ENCODE measurements at regions not wholly inside any gene's neighbourhood (a gene's known extent, or its start where the extent isn't known, plus 50 kb on each side); places are given as distances from the start of the nearest gene placed in this dataset.

DNA sequence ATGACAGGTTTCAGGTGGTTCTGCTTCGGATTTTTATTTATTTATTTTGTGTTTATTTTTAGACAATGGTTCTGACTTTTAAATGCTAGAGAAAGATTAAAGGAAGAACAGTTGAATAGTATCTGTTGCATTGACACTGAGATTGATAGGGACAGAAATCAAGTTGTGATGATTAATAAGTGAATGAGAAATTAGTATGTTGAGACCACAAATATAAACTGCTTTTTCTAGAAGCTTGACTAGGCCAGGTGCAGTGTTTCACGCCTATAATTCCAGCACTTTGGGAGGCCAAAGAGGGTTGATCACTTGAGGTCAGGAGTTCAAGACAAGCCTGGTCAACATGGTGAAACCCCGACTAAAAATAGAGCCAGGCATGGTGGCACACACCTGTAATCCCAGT is 65.1 kb upstream of the TNRC6B start:
- Histone ChIP-seq H3K79me2 (ENCODE audit: low read length) (peaks cover 23% of the 10 kb centered on the region; the same call in 1 of the 2 replicates), H3K4me2 (ENCODE audit: low read depth, low read length) (no peak overlapping the region), H3K9ac (ENCODE audit: low read length) (no peak overlapping the region), H3K4me1 (ENCODE audit: low read length) (no peaks in the 10 kb centered on the region), H3K9me3 (replicated peaks; ENCODE audit: insufficient read depth, low read length) (no peaks in the 10 kb centered on the region), H3K9me2 (replicated peaks; ENCODE audit: insufficient read depth, low read length) (no peaks in the 10 kb centered on the region), H2AFZ (ENCODE audit: low read length) (no peak overlapping the region), H3F3A (ENCODE audit: insufficient read depth, low read length) (no peaks in the 10 kb centered on the region), H3K4me3 (ENCODE audit: low read length) (no peak overlapping the region), H4K20me1 (ENCODE audit: insufficient read depth, low read length) (no peaks in the 10 kb centered on the region), H3K27me3 (replicated peaks; ENCODE audit: insufficient read depth, low read length) (no peaks in the 10 kb centered on the region), H3K27ac (ENCODE audit: low read length) (no peak overlapping the region), H3K36me3 (replicated peaks; ENCODE audit: insufficient read depth, low read length) (no peaks in the 10 kb centered on the region)
- TF ChIP-seq EZH2phosphoT487 (IDR thresholded peaks at IDR 0.05; ENCODE audit: low read length) (no peak), EZH2 (optimal IDR thresholded peaks at IDR 0.05; ENCODE audit: low read depth, low read length) (no peak)
- TF ChIP-seq, protein P1, sequence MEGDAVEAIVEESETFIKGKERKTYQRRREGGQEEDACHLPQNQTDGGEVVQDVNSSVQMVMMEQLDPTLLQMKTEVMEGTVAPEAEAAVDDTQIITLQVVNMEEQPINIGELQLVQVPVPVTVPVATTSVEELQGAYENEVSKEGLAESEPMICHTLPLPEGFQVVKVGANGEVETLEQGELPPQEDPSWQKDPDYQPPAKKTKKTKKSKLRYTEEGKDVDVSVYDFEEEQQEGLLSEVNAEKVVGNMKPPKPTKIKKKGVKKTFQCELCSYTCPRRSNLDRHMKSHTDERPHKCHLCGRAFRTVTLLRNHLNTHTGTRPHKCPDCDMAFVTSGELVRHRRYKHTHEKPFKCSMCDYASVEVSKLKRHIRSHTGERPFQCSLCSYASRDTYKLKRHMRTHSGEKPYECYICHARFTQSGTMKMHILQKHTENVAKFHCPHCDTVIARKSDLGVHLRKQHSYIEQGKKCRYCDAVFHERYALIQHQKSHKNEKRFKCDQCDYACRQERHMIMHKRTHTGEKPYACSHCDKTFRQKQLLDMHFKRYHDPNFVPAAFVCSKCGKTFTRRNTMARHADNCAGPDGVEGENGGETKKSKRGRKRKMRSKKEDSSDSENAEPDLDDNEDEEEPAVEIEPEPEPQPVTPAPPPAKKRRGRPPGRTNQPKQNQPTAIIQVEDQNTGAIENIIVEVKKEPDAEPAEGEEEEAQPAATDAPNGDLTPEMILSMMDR (IDR thresholded peaks at IDR 0.05; ENCODE audit: low read length): no peak
- DNase-seq: no peak

DNA sequence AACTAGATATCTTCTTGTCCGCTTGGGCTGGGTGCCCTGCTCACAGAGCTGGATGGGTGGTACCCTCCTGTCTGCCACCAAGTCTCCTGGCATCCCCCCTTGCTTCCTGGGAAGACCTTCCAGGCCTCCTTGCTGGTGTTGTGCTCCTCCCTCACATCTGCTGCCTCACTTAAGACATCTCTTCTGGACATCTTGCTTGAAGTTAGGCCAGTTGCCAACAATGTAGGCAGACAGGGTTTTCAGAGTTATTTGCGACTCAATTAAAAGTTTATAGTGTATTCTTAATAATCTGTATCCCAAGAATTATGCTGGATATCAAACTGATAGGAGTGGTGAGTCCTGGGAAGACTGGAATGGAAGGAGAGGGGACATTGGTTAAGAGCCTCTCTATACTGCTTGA is 64.0 kb upstream of the TNRC6B start:
- Histone ChIP-seq H3K27ac (ENCODE audit: low read length) (no peak overlapping the region), H3K9me2 (replicated peaks; ENCODE audit: insufficient read depth, low read length) (no peaks in the 10 kb centered on the region), H3K4me1 (ENCODE audit: low read length) (no peaks in the 10 kb centered on the region), H2AFZ (ENCODE audit: low read length) (no peak overlapping the region), H3K9ac (ENCODE audit: low read length) (no peak overlapping the region), H3K9me3 (replicated peaks; ENCODE audit: insufficient read depth, low read length) (no peaks in the 10 kb centered on the region), H3K27me3 (replicated peaks; ENCODE audit: insufficient read depth, low read length) (no peaks in the 10 kb centered on the region), H3K4me2 (ENCODE audit: low read depth, low read length) (no peak overlapping the region), H3K4me3 (ENCODE audit: low read length) (no peak overlapping the region), H3K36me3 (replicated peaks; ENCODE audit: insufficient read depth, low read length) (no peaks in the 10 kb centered on the region), H4K20me1 (ENCODE audit: insufficient read depth, low read length) (no peaks in the 10 kb centered on the region), H3F3A (ENCODE audit: insufficient read depth, low read length) (no peaks in the 10 kb centered on the region), H3K79me2 (ENCODE audit: low read length) (0 out of 2 replicates have a peak, but pooled peaks cover 13% of the 10 kb centered on the region)
- TF ChIP-seq, protein P1 (IDR thresholded peaks at IDR 0.05; ENCODE audit: low read length): no peak
- TF ChIP-seq EZH2phosphoT487 (IDR thresholded peaks at IDR 0.05; ENCODE audit: low read length): no peak
- no peak for TF ChIP-seq EZH2 (optimal IDR thresholded peaks at IDR 0.05; ENCODE audit: low read depth, low read length)
- no peak for DNase-seq

DNA sequence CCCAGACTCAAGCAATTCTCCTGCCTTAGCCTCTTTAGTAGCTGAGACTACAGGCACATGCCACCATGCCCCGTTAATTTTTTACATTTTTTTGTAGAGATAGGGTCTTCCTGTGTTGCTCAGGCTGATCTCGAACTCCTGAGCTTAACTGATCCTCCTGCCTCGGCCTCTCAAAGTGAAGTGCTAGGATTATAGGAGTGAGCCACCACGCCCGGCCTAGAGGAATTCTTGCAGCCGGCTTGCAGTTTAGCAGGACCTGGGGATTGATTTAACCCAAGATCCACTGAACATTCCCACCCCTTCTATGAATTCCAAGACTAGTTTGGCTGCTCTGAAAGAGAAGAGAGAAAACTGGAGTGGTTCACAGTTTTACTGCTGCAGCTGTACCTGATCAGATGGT is 63.3 kb upstream of the TNRC6B start:
- no peak overlapping the region for H2AFZ ChIP-seq (ENCODE audit: low read length)
- H3K4me3 ChIP-seq (ENCODE audit: low read length): no peak overlapping the region
- H4K20me1 ChIP-seq (ENCODE audit: insufficient read depth, low read length): no peaks in the 10 kb centered on the region
- no peak for DNase-seq
- H3K36me3 ChIP-seq (replicated peaks; ENCODE audit: insufficient read depth, low read length): no peaks in the 10 kb centered on the region
- H3K9me2 ChIP-seq (replicated peaks; ENCODE audit: insufficient read depth, low read length): no peaks in the 10 kb centered on the region
- no peaks in the 10 kb centered on the region for H3F3A ChIP-seq (ENCODE audit: insufficient read depth, low read length)
- no peak overlapping the region for H3K9ac ChIP-seq (ENCODE audit: low read length)
- no peaks in the 10 kb centered on the region for H3K27me3 ChIP-seq (replicated peaks; ENCODE audit: insufficient read depth, low read length)
- no peaks in the 10 kb centered on the region for H3K4me1 ChIP-seq (ENCODE audit: low read length)
- no peak overlapping the region for H3K27ac ChIP-seq (ENCODE audit: low read length)
- no peaks in the 10 kb centered on the region for H3K9me3 ChIP-seq (replicated peaks; ENCODE audit: insufficient read depth, low read length)
- TF ChIP-seq EZH2 (optimal IDR thresholded peaks at IDR 0.05; ENCODE audit: low read depth, low read length) (no peak), EZH2phosphoT487 (IDR thresholded peaks at IDR 0.05; ENCODE audit: low read length) (no peak)
- TF ChIP-seq, protein P1 (IDR thresholded peaks at IDR 0.05; ENCODE audit: low read length): no peak
- no peak overlapping the region for H3K4me2 ChIP-seq (ENCODE audit: low read depth, low read length)
- H3K79me2 ChIP-seq (ENCODE audit: low read length): 0 out of 2 replicates have a peak, but pooled peaks cover 11% of the 10 kb centered on the region
